Neuronal stem cell (in vitro differentiated cells): ENCODE measurements at regions not wholly inside any gene's neighbourhood (a gene's known extent, or its start where the extent isn't known, plus 50 kb on each side); places are given as distances from the start of the nearest gene placed in this dataset.

Experiments used
- DNase-seq: peaks from one replicate; pipeline ENCODE4 v3.0.0-alpha.2; 2013; ENCODE audit warnings: low spot score
- H2AFZ ChIP-seq: one replicate; pipeline ENCODE4 v1.6.1; 2013; ENCODE audit warnings: mild to moderate bottlenecking, low read length, inconsistent platforms
- H2AK5ac ChIP-seq: 2 replicates; pipeline ENCODE4 v1.6.1; 2013; ENCODE audit warnings: low read depth, mild to moderate bottlenecking, inconsistent platforms, low read length, moderate library complexity, mixed read lengths
- H2BK120ac ChIP-seq: 2 replicates; pipeline ENCODE4 v1.6.1; 2013; ENCODE audit warnings: low read depth, mild to moderate bottlenecking, inconsistent platforms, low read length, moderate library complexity, mixed read lengths
- H2BK12ac ChIP-seq: one replicate; pipeline ENCODE4 v1.6.1; 2013; ENCODE audit warnings: low read length, inconsistent platforms
- H2BK15ac ChIP-seq: 2 replicates; pipeline ENCODE4 v1.6.1; 2013; ENCODE audit warnings: mild to moderate bottlenecking, low read length, inconsistent platforms, mixed read lengths
- H2BK5ac ChIP-seq: one replicate; pipeline ENCODE4 v1.6.1; 2013; ENCODE audit warnings: inconsistent platforms, mild to moderate bottlenecking, low read length, moderate library complexity
- H3K14ac ChIP-seq: one replicate; pipeline ENCODE4 v1.6.1; 2013; ENCODE audit warnings: low read length, inconsistent platforms
- H3K18ac ChIP-seq: 2 replicates; pipeline ENCODE4 v1.6.1; 2013; ENCODE audit warnings: low read length, inconsistent platforms
- H3K23ac ChIP-seq: 2 replicates; pipeline ENCODE4 v1.6.1; 2013; ENCODE audit warnings: low read depth, mild to moderate bottlenecking, mixed read lengths, low read length, inconsistent platforms; ENCODE audit not compliant: poor library complexity
- H3K27ac ChIP-seq: replicated peaks from 3 replicates; pipeline ENCODE4 v1.5.1; 2013; ENCODE audit warnings: low read length, inconsistent platforms
- H3K27me3 ChIP-seq, 3 experiments: 2 replicates each; pipeline ENCODE4 v1.6.1; 2013; ENCODE audit warnings: low read length in 3 of 3, mild to moderate bottlenecking in 2 of 3, inconsistent platforms in 1 of 3, low read depth in 1 of 3, mixed read lengths in 1 of 3, moderate library complexity in 1 of 3; ENCODE audit not compliant: control insufficient read depth in 3 of 3, insufficient read depth in 3 of 3
- H3K36me3 ChIP-seq, 2 donors: replicated peaks in 1 of 2; 2 replicates each; pipeline ENCODE4 v1.6.1; 2013; ENCODE audit warnings: low read length in 2 of 2; ENCODE audit not compliant: control insufficient read depth in 2 of 2, insufficient read depth in 2 of 2
- H3K4ac ChIP-seq: 2 replicates; pipeline ENCODE4 v1.6.1; 2013; ENCODE audit warnings: inconsistent platforms, mild to moderate bottlenecking, low read length, moderate library complexity
- H3K4me1 ChIP-seq, 2 donors: 1 replicate in 1 of 2; 2 replicates in 1 of 2; pipeline ENCODE4 v1.6.1; 2013; ENCODE audit warnings: low read length in 2 of 2, low read depth in 1 of 2; ENCODE audit not compliant: control insufficient read depth in 2 of 2, insufficient read depth in 1 of 2
- H3K4me2 ChIP-seq: one replicate; pipeline ENCODE4 v1.6.1; 2013; ENCODE audit warnings: mild to moderate bottlenecking, low read length, inconsistent platforms; ENCODE audit not compliant: insufficient read depth, poor library complexity, severe bottlenecking
- H3K4me3 ChIP-seq, 2 donors: 2 replicates each; pipeline ENCODE4 v1.5.1; 2013; ENCODE audit warnings: low read length in 2 of 2, mild to moderate bottlenecking in 2 of 2, inconsistent platforms in 1 of 2, moderate library complexity in 1 of 2
- H3K79me1 ChIP-seq: one replicate; pipeline ENCODE4 v1.6.1; 2013; ENCODE audit warnings: low read depth, mild to moderate bottlenecking, inconsistent platforms, low read length, moderate library complexity
- H3K9ac ChIP-seq: one replicate; pipeline ENCODE4 v1.6.1; 2013; ENCODE audit warnings: mild to moderate bottlenecking, low read depth, low read length, inconsistent platforms; ENCODE audit not compliant: poor library complexity
- H3K9me3 ChIP-seq, 2 donors: replicated peaks in 1 of 2; 2 replicates each; pipeline versions ENCODE3 to v1.6.1; 2013; ENCODE audit warnings: low read length in 2 of 2, mild to moderate bottlenecking in 2 of 2, inconsistent platforms in 1 of 2, low read depth in 1 of 2, mixed read lengths in 1 of 2, moderate library complexity in 1 of 2; ENCODE audit not compliant: control insufficient read depth in 2 of 2, insufficient read depth in 1 of 2
- H4K8ac ChIP-seq: one replicate; pipeline ENCODE4 v1.6.1; 2013; ENCODE audit warnings: low read depth, mild to moderate bottlenecking, inconsistent platforms, low read length, moderate library complexity
- H4K91ac ChIP-seq: one replicate; pipeline ENCODE4 v1.6.1; 2013; ENCODE audit warnings: low read length, low read depth, mild to moderate bottlenecking, inconsistent platforms; ENCODE audit not compliant: poor library complexity
- WGBS, 2 donors: extraction: QIAGEN DNeasy Blood & Tissue Kit; methylation state at CpG; one replicate each; pipeline ENCODE4 v1.1.7; 2013; ENCODE audit warnings: missing lambda C conversion rate in 2 of 2, mixed read lengths in 1 of 2; ENCODE audit not compliant: insufficient read length in 2 of 2, insufficient replicate concordance in 1 of 2; ENCODE audit errors: extremely low coverage in 2 of 2; 5-methylcytosine and 5-hydroxymethylcytosine counted together

DNA sequence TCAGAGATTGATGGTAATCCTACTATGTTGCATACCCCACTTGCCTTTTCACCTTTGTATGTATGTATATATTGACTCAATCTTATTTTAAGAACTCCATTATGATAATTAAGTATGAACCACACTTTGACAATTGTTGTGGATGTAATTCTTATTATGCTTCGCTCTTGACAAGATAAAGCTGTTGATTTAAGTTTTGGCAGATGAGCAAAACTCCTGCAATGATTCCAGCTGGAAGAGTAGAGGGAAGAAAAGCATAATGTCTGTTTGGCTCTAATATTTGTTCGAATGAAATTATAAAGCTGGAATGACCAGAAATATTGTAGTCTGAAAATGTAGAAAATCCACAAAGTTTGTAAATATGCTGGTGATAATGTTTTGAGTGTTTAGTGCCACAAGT, 83.8 kb upstream of the AKR1E2 start:
- Histone ChIP-seq H2AFZ (no peak overlapping the region), H2BK120ac (no peak overlapping the region), H3K4ac (no peak overlapping the region), H3K9ac (no peak overlapping the region), H3K27ac (no peak overlapping the region), H3K4me3 (no peak overlapping the region), H3K36me3 (no peaks in the 10 kb centered on the region), H3K4me1 (no peaks in the 10 kb centered on the region), H2BK5ac (no peak overlapping the region), H3K4me2 (no peak overlapping the region), H3K9me3 (no peaks in the 10 kb centered on the region), H2AK5ac (no peak overlapping the region), H4K8ac (no peak overlapping the region), H4K91ac (no peak overlapping the region), H3K18ac (no peak overlapping the region), H2BK12ac (no peak overlapping the region), H3K14ac (no peak overlapping the region), H3K27me3 (no peaks in the 10 kb centered on the region), H2BK15ac (no peak overlapping the region), H3K79me1 (no peaks in the 10 kb centered on the region), H3K23ac (no peak overlapping the region)
- no CpG with 5 or more reads among the region's 2 CpGs for WGBS, 2 donors
- DNase-seq = no peak

DNA sequence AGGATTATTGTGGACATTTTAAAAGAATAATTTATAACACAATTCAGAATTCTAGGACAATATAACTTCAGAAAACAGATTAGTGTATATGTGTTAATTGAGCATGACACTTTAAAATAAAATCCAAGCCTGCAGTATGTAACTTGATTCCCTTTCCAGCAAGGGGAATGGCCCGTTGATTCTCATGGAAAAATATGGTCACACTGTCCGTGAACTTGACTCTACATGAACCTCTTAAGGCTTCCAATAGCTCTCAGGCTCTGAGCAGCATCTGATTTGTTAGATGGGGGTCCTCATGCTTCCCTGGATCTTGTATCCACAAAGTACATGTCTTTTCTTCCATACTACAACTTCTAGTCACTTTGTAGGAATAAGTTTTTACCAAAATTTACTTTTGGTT, 85.5 kb upstream of the AKR1E2 start:
- Histone ChIP-seq H3K4me1 (no peaks in the 10 kb centered on the region), H2BK15ac (no peak overlapping the region), H3K4ac (no peak overlapping the region), H2AK5ac (no peak overlapping the region), H3K9me3 (no peaks in the 10 kb centered on the region), H4K8ac (no peak overlapping the region), H3K79me1 (no peaks in the 10 kb centered on the region), H2BK5ac (no peak overlapping the region), H3K23ac (no peak overlapping the region), H3K14ac (no peak overlapping the region), H3K36me3 (no peaks in the 10 kb centered on the region), H2BK120ac (no peak overlapping the region), H3K9ac (no peak overlapping the region), H3K4me2 (no peak overlapping the region), H3K18ac (no peak overlapping the region), H2BK12ac (no peak overlapping the region), H3K27me3 (no peaks in the 10 kb centered on the region), H3K27ac (no peak overlapping the region), H2AFZ (no peak overlapping the region), H3K4me3 (no peak overlapping the region), H4K91ac (no peak overlapping the region)
- DNase-seq = no peak
- no CpG with 5 or more reads among the region's 2 CpGs for WGBS, 2 donors

DNA sequence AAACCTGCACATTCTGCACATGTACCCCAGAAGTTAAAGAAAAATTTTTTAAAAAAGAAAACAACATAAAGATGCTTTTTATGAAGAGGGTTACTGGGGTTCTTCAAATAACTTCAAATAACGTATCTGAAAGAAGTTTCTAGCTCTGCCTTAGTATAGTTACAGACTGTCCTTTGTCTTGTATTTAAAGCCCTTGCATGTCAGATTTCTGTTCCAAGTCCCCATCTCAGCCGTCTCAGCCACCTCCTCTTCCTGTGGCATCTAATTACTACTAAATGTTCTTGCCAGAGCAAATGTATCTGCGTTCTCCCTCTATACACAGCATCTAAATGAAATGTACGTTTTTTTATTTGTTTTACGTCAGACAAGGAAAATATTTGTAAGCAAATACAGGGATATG, 89.4 kb upstream of the AKR1E2 start:
- Histone ChIP-seq H3K4ac (no peak overlapping the region), H3K4me3 (no peak overlapping the region), H3K4me2 (no peak overlapping the region), H2BK120ac (no peak overlapping the region), H2BK15ac (no peak overlapping the region), H3K18ac (no peak overlapping the region), H3K36me3 (no peaks in the 10 kb centered on the region), H2AFZ (peak overlapping the region; percentile 50), H3K27me3 (no peaks in the 10 kb centered on the region), H2BK5ac (no peak overlapping the region), H3K4me1 (no peaks in the 10 kb centered on the region), H3K27ac (no peak overlapping the region), H3K23ac (no peak overlapping the region), H3K9me3 (no peaks in the 10 kb centered on the region), H3K14ac (no peak overlapping the region), H3K79me1 (no peaks in the 10 kb centered on the region), H2AK5ac (no peak overlapping the region), H2BK12ac (no peak overlapping the region), H4K8ac (no peak overlapping the region), H3K9ac (no peak overlapping the region), H4K91ac (no peak overlapping the region)
- WGBS, 2 donors = no CpG with 5 or more reads among the region's 5 CpGs
- DNase-seq = no peak

DNA sequence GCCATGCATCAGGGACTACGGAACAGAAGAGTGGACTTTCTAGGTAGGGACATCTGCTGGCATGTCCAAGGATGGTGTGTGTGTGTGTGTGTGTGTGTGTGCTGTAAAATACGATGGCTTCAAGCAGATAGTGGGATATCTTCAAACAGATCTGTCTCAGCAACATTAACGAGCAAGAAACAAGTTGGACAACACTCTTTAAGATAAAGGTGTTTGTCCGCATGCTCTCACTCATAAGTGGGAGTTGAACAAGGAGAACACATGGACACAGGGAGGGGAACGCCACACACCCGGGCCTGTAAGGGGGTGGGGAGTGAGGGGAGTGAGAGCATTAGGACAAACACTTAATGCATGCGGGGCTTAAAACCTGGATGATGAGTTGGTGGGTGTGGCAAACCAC, 89.8 kb upstream of the AKR1E2 start:
- H4K91ac ChIP-seq = no peak overlapping the region
- WGBS, 2 donors = no CpG with 5 or more reads among the region's 7 CpGs
- H3K9me3 ChIP-seq = no peaks in the 10 kb centered on the region
- no peak overlapping the region for H3K27ac ChIP-seq
- H3K9ac ChIP-seq = no peak overlapping the region
- no peak overlapping the region for H3K4me2 ChIP-seq
- H2BK12ac ChIP-seq = no peak overlapping the region
- H2AK5ac ChIP-seq = no peak overlapping the region
- no peak overlapping the region for H2BK15ac ChIP-seq
- no peak overlapping the region for H3K4me3 ChIP-seq
- no peak overlapping the region for H2BK5ac ChIP-seq
- H2AFZ ChIP-seq = no peak overlapping the region
- DNase-seq = no peak
- no peaks in the 10 kb centered on the region for H3K79me1 ChIP-seq
- H4K8ac ChIP-seq = no peak overlapping the region
- H3K18ac ChIP-seq = no peak overlapping the region
- H3K4me1 ChIP-seq = no peaks in the 10 kb centered on the region
- H3K23ac ChIP-seq = no peak overlapping the region
- H3K27me3 ChIP-seq = no peaks in the 10 kb centered on the region
- H3K4ac ChIP-seq = no peak overlapping the region
- no peaks in the 10 kb centered on the region for H3K36me3 ChIP-seq
- no peak overlapping the region for H2BK120ac ChIP-seq
- H3K14ac ChIP-seq = no peak overlapping the region
